HG02642 (cell line): ENCODE measurements at regions not wholly inside any gene's neighbourhood (a gene's known extent, or its start where the extent isn't known, plus 50 kb on each side); places are given as distances from the start of the nearest gene placed in this dataset.

ENCODE experiments used
- ATAC-seq: cut with Tn5 transposase; IDR thresholded peaks from one replicate; pipeline ENCODE4 v1.9.1; 2021; ENCODE audit warnings: mild to moderate bottlenecking; ENCODE audit not compliant: unreplicated experiment, poor library complexity

DNA sequence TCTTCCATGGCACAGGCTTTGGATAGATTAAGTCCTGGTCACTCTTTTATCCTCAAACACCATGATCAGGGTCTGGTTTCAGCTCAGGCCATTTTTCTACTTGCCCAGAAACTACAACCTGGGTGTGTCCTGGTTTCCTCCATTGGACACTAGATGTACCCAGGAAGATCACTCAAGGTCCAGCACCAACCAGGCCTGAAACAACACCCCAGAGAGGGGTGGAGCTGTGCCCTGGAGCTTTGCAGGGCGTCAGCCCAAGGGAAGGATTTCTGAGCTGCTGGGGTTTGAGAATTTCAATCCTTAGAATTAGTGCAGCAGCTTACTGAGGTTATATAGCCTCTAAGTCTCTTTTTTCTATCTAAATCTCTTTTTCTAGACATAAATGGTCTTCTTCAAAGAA lies 722.0 kb downstream of the MTRR start:
- no peak for ATAC-seq

DNA sequence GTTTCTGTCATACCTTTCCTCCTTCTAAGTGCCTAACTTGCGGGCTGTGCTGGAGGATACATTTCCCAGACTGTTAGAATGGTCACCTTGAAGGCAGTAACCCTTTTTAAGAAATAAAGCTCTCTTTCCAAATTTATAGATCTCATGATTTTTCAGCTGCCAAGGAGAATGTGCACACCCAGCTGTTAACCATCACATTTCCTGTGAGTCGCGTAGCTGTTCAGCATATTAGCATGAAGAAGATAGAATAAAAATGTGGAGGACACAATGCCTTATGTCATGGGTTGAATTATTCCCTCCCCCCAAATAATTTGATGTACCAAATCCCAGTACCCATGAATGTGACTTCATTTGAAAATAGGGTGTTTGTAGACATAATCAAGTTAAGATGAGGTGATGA lies 729.4 kb downstream of the MTRR start:
- no peak for ATAC-seq

DNA sequence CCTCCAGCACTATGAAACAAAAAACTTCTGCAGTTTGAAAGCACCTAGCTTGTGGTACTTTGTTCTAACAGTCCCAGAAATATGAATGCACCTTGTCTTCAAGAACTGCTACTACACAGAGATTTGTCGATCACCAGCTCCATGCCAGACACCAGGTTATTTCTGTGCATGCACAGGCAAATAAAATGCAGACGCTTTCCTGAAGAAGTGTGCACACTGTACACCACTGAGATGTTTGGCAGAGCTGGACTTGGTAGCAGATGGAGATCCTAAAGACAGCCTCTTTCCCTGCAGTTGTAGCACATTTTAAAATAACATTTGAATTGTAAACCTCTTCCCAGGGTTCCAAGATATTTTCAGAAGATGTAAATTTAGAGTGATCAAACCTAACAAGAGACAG lies 730.0 kb downstream of the MTRR start:
- no peak for ATAC-seq

DNA sequence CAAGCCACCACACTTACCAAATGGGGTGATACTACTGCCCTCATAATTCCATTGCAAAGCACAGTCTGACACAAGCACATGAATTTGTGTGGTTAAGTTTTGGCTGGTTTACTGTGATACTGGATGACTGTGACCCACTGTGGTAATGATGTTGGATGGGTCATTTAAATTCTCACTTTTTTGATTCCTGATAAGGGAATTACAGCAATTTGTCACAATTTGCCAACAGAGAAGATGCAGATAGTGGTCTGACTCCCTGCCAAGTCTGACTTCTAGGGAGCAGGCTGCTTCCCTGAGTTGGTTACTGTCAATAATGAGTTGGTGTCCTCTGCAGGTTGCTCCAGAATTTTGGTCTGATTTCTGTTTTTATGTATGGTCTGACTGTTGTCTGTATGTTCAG lies 731.9 kb downstream of the MTRR start:
- no peak for ATAC-seq

DNA sequence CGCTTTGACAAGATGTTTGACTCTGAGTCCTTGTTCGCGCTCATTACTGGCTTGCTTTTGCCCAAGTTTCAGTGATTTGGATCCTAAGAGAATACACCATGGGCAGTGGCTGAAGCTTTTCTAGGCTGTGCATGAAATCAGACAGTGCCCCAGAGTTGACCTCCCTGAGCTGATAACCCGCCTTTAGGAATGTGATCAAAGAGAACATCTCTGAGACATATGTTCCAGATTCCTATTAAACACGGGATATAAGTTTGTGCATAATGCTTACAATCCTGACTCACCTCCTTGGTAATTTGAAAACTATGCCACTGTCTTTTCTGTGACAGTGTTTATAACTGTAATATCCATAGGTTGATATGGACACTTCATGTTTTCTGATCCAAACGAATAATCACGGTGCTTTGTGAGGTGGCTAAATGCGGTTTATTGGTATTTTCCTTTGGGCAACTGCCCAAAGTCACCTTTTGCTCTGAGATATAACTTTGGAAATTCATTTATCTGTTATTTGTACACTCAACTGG lies 732.9 kb downstream of the MTRR start:
- ATAC-seq, result no peak

DNA sequence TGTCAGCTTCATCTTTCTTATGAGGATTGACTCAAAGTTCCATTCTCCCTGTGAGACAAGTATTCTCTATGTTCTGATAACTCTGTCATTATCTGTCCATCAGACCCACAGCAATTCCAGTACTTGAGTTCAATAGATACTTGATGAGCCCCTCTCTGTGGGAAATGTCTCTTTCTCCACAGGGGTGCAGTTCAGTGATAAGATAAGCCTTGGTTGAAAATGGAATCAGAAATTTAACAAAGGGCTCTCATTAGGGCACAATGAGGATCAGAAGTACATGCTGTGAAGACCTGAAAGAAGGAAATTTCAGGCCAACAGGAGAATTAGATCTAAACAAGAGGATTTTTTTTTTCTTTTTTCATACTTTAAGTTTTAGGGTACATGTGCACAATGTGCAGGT lies 737.3 kb downstream of the MTRR start:
- ATAC-seq, result no peak

DNA sequence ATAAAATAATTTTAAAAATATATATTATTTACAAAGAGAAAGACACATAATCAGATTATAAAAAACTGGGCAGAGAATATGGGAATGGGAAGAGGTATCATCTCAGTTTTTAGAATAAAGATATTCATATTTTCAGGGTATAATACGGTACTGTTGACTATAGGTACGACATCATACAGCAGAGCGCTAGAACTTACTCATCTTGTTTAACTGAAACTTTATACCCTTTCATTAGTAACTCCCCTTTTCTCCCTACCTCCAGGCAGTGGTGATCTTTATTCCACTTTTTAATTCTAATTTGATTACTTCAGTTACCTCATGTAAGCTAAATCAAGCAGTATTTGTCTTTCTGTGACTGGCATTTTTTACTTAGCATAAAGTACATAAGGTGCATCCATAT lies 742.1 kb downstream of the MTRR start:
- no peak for ATAC-seq

DNA sequence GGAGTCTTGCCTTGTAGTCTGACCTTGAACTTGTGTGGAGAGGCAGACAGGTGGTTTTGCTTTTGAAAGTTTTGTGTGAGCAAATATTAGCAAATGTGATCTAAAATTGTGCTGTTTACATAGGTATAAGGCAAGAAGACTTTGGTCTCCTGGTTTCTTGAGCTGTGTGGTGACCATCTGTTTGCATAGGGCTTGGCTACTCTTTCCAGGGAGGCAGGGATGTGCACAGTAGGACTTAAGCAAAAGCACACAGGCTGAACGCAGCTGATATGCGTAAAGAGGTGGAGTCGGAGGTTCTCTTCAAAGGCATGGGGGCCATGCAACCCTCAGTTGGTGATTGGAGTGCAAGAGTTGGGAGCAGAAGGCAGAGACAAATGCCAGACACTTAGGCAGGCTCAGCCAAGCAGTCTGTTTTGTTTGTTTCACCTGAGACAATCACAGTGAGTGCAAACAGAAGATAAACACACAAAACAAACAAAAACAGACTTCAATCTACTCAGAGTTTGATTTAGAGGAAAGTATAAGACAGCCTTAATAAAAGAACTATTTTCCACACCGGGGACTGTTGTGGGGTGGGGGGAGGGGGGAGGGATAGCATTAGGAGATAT lies 744.2 kb downstream of the MTRR start:
- no peak for ATAC-seq

DNA sequence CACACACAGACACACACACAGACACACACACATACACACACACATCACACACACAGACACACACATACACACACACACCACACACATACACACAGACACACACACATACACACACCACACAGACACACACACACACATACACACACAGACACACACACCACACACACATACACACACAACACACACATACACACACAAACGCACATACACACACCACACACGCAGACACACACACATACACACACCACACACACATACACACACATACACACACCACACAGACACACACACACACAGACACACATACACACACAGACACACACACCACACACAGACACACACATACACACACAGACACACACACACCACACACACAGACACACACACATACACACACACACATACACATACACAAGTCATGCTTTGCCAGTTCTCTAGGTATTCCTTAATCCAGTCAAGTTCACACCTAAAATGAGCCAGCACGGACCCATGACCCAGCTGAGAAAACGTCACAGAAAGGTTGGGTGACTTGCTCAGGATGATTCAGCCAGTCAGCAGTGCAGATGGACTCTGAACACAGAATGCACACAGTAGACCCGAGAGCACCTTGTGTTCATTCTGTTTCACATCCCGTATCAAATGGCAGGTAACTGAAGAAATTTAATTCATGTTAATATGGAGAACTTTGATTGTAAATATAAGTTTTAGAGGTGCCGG lies 746.4 kb downstream of the MTRR start:
- ATAC-seq, result no peak

DNA sequence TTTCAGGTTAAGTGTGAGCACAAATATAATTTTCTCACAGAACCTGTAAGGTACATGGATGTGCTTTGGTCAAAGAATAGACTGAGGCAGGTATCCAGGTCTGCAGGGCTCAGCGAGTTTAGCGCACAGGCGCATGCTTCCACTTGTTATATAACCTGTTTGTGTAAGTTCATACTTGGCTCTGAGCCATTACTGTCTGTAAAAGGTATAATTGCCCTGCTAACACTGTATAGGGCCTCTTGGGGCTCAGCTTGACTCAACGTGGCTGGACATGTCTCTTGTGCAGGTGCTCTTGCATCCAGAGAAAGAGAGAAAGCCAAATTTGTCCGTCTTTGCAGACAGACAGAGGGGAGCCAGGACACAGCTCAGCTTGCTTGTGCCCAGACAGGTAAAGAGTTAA lies 759.6 kb downstream of the MTRR start:
- ATAC-seq, result no peak

DNA sequence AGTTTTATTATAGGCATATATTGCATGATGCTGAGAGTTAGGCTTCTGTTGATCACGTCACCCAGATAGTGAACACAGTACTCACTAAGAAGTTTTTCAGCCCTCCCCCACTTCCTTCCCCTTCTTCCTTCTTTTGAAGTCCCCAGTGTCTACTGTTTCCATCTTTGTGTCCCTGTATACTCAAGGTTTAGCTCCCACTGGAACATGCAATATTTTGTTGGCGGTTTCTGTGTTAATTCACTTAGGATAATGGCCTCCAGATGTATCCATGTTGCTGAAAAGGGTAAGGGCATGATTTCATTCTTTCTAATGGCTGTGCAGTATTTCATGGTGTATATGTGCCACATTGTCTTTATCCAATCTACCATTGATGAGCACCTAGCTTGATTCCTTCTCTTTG lies 764.3 kb downstream of the MTRR start:
- ATAC-seq, result no peak

DNA sequence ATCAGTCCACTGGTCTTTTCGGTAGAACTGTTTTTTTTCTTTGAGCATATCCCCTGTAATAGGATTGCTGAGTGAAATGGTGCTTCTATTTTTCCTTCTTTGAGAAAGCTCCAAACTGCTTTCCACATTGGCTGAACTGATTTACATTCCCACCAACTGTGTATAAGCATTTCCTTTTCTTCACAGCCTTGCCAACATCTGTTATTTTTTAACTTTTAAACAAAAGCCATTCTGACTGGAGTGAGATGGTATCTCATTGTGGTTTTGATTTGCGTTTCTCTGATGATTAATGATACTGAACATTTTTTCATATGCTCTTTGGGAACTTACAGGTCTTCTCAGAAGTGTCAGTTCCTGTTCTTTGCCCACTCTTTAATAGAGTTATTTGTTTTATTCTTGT lies 764.7 kb downstream of the MTRR start:
- no peak for ATAC-seq

DNA sequence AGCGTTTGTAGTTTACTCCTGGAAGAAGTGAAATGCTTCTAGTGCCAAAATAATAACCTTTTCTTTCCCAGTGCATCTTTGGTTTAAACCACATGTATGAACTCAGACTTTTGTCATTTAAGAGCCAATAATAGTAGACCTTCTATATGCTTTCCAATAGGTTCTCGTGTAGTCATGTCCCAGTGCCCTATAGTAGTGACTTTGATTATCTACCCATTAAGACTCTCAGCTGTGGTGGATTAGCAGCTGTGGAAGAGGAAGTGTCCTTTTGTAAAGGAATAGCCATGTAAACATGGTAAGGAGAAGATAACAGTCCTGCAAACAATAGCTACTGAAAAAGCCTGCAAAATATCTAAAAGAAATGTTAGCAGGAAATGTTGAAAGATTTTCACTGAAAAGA lies 765.3 kb downstream of the MTRR start:
- ATAC-seq, result no peak

DNA sequence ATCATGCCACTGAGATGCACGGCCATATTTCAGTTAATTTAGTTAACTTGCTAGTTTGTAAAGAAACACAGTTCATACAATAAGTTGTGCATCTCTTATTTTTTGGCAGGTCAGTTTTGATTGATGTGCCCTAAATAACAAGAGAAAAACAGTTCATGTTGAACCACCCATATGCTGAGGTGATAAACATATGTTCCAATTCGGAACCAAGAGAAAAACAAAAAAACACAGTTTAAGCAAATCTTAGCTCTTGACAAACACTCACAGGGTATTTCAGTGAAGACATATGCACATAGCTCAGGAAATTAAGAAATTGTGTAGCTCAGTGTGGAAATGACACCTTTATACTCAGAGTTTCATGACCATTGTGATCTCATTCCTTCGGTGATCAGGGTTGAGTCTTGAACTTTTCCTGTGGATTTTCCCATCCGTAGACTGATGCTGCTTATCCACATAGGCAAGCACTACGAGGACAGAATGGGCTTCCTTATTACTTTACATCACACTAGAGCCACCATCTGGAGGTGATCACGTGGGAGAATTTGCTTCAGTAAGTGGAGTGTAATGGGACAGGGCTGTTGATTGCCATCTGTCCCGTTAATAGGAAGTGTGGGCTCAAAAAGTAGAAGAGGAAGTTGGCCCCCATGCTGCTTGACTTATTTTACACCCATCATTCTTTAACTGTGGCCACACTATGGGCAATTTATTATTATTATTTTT lies 773.0 kb downstream of the MTRR start:
- no peak for ATAC-seq

DNA sequence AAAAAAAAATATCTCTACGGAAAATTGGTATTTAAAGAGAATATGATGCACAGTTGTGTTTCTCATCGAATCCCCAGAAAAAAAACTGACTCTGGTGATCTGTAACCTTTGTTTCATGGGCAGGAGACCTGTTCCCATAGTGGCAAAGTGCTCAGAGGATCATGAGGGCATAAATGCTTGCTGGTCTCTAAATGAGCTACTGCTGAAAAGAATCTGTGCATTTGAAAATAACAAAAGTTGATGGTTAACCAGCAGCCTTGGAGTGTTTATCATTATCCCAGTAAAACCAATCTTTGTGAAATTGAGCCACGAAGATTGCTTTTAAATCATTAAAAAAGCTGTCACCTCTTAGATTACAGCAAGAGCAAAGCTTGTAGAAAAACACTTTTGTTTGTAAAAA lies 775.4 kb downstream of the MTRR start:
- no peak for ATAC-seq

DNA sequence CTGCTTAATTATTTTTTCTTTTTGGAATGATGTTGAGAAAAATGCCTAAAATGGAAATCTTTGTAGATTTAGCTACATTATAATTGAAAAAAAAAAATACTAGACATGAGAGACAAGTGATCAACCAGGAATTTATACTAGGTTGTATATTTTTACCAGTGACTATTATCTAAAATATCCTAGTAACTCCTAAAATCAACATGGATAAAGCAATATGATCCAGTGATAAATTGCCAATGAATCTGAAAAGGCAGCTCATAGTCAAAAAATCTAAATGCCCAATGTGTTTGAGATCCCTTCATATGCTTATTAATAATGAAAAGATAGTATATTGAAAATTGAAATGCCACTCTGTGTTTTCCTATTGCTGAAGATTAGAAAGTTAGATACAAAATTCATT lies 778.2 kb downstream of the MTRR start:
- ATAC-seq, result no peak

DNA sequence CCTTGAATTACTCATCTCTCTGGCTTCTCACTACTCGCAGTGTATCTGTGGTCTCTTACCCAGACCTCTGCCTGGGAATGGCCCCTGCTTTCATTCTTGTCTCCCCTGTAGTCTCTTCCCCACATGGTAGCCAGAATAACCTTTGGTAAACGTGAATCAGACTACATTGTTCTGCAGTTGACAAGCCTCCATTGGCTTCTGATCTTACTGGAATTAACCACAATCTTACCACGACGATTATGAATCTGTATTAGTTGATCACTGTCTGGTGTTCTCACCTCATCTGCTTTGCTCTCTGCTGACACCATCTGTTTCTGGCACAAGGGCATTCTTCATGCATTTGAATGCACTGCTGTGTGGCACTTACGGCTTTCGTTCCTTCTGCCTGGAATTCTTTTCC lies 781.2 kb downstream of the MTRR start:
- ATAC-seq, result no peak

DNA sequence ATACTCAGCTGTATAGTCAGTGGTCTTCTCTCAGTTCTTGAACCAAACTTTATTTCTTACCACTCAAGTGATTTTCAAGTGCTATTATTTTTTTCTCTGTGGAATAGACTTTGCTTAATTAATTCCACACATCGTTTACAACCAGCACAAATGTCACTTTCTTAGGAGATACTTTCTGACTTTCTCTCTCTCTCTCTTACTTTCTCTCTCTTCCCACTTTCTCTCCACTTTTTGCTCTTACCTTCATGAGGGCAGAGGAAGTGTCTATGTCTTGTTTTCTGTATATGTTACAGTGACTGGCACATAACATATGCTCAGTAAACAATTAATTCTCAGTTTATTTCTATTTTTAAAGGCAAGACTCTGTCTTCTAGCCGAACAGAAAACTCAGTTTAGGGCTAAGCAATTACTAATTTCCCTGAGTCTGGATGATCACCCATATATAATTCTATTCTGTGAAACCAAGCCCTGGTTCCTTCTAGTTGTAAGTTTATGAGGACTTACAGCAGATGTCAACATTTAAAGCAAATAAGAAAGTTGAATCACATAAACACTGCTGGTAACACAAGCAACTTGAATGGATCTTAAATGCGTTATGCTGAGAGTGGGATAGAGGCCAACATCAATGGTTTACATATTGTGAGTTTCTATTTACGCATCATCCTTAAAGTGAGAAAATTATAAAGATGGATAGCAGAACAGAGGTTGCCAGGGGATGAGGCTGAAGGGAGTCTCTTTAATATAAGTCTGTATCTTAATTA lies 791.4 kb downstream of the MTRR start:
- ATAC-seq, result no peak

DNA sequence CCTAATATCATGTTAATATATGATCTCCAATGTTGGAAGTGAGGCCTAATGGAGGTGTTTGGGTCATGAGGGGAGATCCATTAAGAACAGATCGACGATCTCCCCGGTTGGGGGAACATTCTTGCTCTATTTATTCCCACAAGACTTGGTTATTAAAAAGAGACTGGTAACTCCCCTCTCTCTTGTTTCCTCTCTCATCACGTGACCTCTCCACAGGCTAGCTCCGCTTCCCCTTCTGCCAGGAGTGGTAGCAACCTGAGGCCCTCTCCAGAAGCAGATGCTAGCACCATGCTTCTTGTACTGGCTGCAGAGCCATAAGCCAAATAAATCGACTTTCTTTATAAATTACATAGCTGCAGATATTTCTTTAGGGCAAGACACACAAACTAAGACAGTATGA lies 794.4 kb downstream of the MTRR start:
- no peak for ATAC-seq

DNA sequence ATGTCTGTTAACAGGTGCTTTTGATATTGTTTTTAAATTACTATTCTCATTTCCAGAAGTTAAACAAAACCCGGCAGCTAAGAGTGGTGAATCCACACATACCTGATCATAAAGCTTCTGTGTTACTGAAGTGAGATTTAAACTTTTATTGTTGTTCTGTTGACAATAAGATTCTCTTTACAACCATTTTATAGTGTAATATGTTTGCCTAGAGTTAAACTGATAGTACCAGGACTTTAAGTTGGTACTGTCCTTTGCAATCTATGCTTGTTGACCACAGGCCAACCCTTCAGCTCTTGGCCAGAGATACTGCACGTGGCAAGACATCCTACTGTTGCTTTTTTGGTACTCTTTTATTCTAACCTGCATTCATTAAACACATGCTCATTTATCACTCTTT lies 806.2 kb downstream of the MTRR start:
- no peak for ATAC-seq

DNA sequence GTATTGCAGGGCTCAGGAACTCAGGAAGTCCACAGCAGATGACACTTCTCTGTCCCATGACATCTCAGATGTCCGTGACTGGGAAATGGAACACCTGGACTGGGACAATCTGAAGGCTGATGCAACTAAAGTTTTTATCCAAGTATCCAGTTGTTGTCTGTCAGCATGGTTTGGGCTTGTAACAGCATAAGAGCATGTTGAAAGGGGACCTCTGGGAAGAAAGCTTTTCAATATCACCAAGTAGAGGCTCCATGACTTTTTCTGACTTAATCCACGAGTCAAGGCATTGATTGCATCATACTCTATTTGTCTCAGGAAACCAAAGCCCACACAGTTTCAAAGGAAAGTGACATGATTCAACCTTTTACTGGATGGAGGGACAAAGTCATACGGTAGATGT lies 807.7 kb downstream of the MTRR start:
- no peak for ATAC-seq
